ENCODE measurements at regions not wholly inside any gene's neighbourhood (a gene's known extent, or its start where the extent isn't known, plus 50 kb on each side); places are given as distances from the start of the nearest gene placed in this dataset.
A peak's percentile ranks its signal among the peaks of the same experiment; 100 is the strongest.
"Not testable (repeated sequence)": the region's sequence is repeated elsewhere in the genome, so short reads cannot be mapped to it uniquely, and the experiment has no call there.

- no peak for ATAC-seq
- no peak overlapping the region for H3K27ac Mint-ChIP-seq
- H3K9me3 Mint-ChIP-seq, result peaks cover 0 to 9% of the 10 kb centered on the region in 2 donors
- DNase-seq (ENCODE audit: low spot score in 2 of 2), result no peak
- H3K36me3 Mint-ChIP-seq, result peaks cover 0 to 21% of the 10 kb centered on the region in 2 donors
These were observed 346.9 kb downstream of the GADD45G start for GRCh38 chr9:89951675-89952074.

DNA sequence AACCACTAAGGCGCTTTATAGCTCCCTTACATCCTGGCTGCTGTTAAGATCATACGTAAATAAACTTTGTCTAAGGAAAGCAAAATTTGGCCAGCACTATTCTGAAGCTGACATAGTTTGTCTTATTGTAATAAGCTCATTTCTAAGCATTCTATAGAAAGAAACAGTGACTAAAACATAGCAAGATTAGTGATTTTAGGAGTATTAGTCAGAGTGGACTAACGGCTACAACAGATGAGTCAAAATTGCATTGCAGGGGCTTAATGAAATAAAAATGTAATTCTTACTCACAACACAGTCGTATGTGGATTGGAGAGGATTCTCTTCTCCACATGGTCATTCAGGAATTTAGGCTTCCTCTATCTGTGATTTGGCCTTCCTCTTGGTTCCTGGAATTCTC is 347.6 kb downstream of the GADD45G start:
- DNase-seq (ENCODE audit: low spot score in 2 of 2) (no peak), ATAC-seq (peak; percentile 76 to 85)
- peaks cover 0 to 21% of the 10 kb centered on the region in 2 donors for H3K36me3 Mint-ChIP-seq
- H3K27ac Mint-ChIP-seq, result peak overlapping the region; percentile 14 to 92
- peaks cover 0 to 9% of the 10 kb centered on the region in 2 donors for H3K9me3 Mint-ChIP-seq

GRCh38 chr9:89953263-89953662 is 348.5 kb downstream of the GADD45G start:
- H3K27ac Mint-ChIP-seq, result peak overlapping the region; percentile 14 to 92
- peak; percentile 13 to 49 for ATAC-seq
- H3K36me3 Mint-ChIP-seq, result peaks cover 0 to 14% of the 10 kb centered on the region in 2 donors

GRCh38 chr9:89953824-89954615 is 349.2 kb downstream of the GADD45G start:
- ATAC-seq, result no peak
- peaks cover 0 to 5% of the 10 kb centered on the region in 2 donors for H3K9me3 Mint-ChIP-seq
- peaks cover 0 to 11% of the 10 kb centered on the region in 2 donors for H3K36me3 Mint-ChIP-seq
- no peak for DNase-seq (ENCODE audit: low spot score in 2 of 2)
- H3K27ac Mint-ChIP-seq, result no peak overlapping the region

More at GRCh38 chr9:89953263-89953662, 348.5 kb downstream of the GADD45G start:
- not testable (repeated sequence) for H3K9me3 Mint-ChIP-seq; DNase-seq (ENCODE audit: low spot score in 2 of 2)

DNA sequence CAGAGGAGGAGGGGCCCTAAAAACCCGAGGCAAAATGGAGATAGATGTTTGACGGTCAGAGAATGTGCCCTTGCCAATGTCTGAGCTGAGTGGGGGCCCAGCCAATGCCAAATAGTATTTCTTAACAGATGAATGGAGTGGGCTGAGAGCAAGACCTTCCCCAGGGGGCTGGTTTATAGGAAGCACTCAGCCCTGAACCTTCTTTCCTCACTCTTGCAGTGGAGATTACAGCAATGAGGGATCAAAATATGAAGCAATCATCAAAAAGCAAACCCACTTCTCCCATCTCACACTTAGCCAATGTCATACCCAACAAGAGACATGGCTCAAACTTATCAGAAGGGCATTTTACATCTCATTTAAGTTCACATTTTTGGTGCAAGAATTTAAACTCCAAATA is 350.3 kb downstream of the GADD45G start:
- H3K27ac Mint-ChIP-seq, result no peak overlapping the region
- DNase-seq (ENCODE audit: low spot score in 2 of 2) (no peak), ATAC-seq (no peak)
- peaks cover 0 to 5% of the 10 kb centered on the region in 2 donors for H3K9me3 Mint-ChIP-seq
- H3K36me3 Mint-ChIP-seq, result peaks cover 0 to 11% of the 10 kb centered on the region in 2 donors

- Mint-ChIP-seq H3K27ac (no peak overlapping the region), H3K36me3 (peaks cover 0 to 11% of the 10 kb centered on the region in 2 donors), H3K9me3 (peaks cover 0 to 5% of the 10 kb centered on the region in 2 donors)
- DNase-seq (ENCODE audit: low spot score in 2 of 2), result no peak
- ATAC-seq, result no peak
These were observed 350.8 kb downstream of the GADD45G start for GRCh38 chr9:89955626-89956025.

DNA sequence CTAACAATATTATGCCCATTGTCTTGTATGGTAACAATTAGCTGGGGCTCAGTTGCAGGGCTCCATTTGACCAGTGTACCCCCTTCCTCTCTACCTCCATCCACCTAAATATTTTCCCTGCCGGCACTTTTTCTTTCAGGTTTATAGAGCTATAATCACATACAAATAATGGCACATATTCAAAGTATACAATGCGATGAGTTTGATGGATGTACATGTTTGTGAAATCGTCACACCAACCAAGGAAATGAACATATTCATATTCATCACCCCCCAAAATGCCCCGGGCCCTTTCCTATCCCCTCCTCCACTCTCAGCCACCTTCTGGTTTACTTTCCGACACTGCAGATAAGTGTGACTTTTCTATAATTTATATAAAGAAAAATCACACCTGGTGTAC is 351.5 kb downstream of the GADD45G start:
- H3K27ac Mint-ChIP-seq, result no peak overlapping the region
- H3K36me3 Mint-ChIP-seq, result peaks cover 0 to 11% of the 10 kb centered on the region in 2 donors
- ATAC-seq, result no peak
- H3K9me3 Mint-ChIP-seq, result peaks cover 0 to 5% of the 10 kb centered on the region in 2 donors
- no peak for DNase-seq (ENCODE audit: low spot score in 2 of 2)

DNA sequence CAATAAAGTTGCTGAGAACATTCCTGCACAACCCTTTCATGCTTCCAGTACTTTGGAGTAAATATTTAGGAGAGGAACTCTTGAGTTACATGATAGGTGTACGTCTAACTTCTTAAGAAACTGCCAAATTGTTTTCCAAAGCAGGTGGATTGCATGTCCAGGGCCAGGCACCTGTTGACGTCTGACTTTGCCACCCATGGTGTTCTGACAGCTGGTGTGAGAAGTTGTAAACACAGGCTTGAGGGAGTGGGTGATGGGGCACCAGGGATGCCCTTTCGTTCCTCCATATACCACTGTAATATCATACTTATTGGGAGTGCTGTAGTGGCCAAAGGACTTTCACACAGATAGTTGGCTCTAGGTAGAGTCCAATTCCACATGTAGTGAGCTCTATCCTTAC is 352.1 kb downstream of the GADD45G start:
- Mint-ChIP-seq H3K27ac (no peak overlapping the region), H3K36me3 (peaks cover 0 to 11% of the 10 kb centered on the region in 2 donors), H3K9me3 (peaks cover 0 to 5% of the 10 kb centered on the region in 2 donors)
- no peak for DNase-seq (ENCODE audit: low spot score in 2 of 2)
- no peak for ATAC-seq

DNA sequence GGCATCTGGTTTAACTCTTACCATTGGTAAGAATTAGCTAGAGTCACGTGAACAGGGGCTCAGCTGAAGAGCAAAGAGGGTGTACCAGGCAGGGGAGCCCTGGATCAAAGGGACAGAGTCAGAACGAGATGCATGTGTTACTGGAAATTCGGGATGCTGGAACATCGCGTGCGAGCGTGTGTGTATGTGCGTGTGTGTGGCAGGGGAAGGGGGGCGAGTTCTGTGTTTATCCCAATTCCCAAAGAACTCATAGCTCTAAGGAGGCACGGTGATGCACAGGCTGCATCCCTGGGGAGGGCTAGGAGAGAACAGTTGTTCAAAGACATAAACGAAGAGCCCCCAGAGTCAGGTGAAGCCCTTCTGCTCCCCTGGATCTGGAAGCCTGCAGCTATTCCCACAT is 353.3 kb downstream of the GADD45G start:
- H3K9me3 Mint-ChIP-seq, result no peaks in the 10 kb centered on the region

GRCh38 chr9:89961616-89962341 is 357.0 kb downstream of the GADD45G start:
- ATAC-seq (peak; percentile 89 to 91), DNase-seq (ENCODE audit: low spot score in 2 of 2) (peak in 1 of 2 donors; percentile 36)
- no peaks in the 10 kb centered on the region for H3K36me3 Mint-ChIP-seq
- H3K9me3 Mint-ChIP-seq, result peaks cover 0 to 5% of the 10 kb centered on the region in 2 donors
- peak overlapping the region; percentile 7 to 76 for H3K27ac Mint-ChIP-seq

More for the DNA sequence above, 353.3 kb downstream of the GADD45G start:
- Mint-ChIP-seq H3K27ac (no peak overlapping the region), H3K36me3 (peaks cover 0 to 3% of the 10 kb centered on the region in 2 donors)
- no peak for DNase-seq (ENCODE audit: low spot score in 2 of 2)
- ATAC-seq, result no peak

- ATAC-seq (no peak), DNase-seq (ENCODE audit: low spot score in 2 of 2) (no peak)
- H3K9me3 Mint-ChIP-seq, result peaks cover 0 to 5% of the 10 kb centered on the region in 2 donors
- no peaks in the 10 kb centered on the region for H3K36me3 Mint-ChIP-seq
- no peak overlapping the region for H3K27ac Mint-ChIP-seq
These were observed 358.5 kb downstream of the GADD45G start for GRCh38 chr9:89963280-89963679.

- Mint-ChIP-seq H3K36me3 (no peaks in the 10 kb centered on the region), H3K27ac (no peak overlapping the region), H3K9me3 (peaks cover 0 to 5% of the 10 kb centered on the region in 2 donors)
- ATAC-seq (no peak), DNase-seq (ENCODE audit: low spot score in 2 of 2) (no peak)
These were observed 362.7 kb downstream of the GADD45G start for GRCh38 chr9:89967527-89967926.

DNA sequence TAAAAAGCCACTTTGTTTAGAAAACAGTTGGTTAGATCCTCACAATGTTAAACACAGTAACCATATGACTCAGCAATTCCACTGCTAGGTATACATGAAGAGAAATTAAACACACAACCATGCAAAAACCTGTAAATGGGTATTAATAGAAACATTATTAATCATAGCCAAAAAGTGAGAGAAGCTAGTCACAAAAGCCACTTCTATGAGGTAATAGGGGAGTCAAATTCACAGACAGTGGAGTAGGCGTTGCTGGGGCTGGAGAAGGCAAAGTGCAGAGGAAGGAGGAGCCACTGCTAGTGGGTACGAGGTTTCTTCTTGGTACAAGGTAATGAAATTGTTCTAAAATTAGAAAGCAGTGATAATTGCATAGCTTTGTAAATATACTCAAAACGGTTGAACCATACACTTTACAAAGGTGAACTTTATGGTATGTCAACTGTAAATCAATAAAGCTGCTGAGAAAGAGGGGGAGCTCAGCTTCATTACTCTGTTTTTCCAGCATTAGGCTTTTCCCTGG is 364.4 kb downstream of the GADD45G start:
- H3K36me3 Mint-ChIP-seq, result no peaks in the 10 kb centered on the region
- H3K9me3 Mint-ChIP-seq, result peaks cover 0 to 4% of the 10 kb centered on the region in 2 donors
- ATAC-seq, result peak; percentile 46 to 93
- H3K27ac Mint-ChIP-seq, result peak overlapping the region; percentile 34 to 67
- no peak for DNase-seq (ENCODE audit: low spot score in 2 of 2)

- Mint-ChIP-seq H3K36me3 (no peaks in the 10 kb centered on the region), H3K9me3 (peaks cover 0 to 6% of the 10 kb centered on the region in 2 donors), H3K27ac (peak overlapping the region in 1 of 2 donors; percentile 67)
- ATAC-seq, result no peak
- DNase-seq (ENCODE audit: low spot score in 2 of 2), result no peak
These were observed 365.2 kb downstream of the GADD45G start for GRCh38 chr9:89969881-89970639.

DNA sequence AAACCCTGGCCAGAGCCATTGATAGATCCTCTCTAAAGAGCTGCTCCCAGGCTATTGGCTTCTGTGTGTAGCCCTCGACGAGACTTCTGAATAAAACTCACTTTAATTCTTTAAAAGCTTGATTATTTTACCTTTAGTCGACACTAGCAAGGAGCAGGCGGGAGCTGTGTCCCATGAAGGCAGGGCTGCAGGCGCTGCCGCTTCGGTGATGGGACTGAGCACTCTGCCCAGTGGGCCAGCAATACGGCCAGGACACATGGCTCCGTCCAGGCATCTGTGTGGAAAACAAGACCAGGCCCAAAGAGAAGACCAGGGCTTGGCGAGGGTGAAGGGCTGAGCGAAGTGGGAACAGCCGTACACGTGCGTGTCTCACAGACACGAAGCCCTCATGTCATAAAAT is 365.9 kb downstream of the GADD45G start:
- Mint-ChIP-seq H3K36me3 (no peaks in the 10 kb centered on the region), H3K9me3 (peaks cover 0 to 6% of the 10 kb centered on the region in 2 donors), H3K27ac (no peak overlapping the region)
- no peak for DNase-seq (ENCODE audit: low spot score in 2 of 2)
- no peak for ATAC-seq

GRCh38 chr9:89972535-89972934 is 367.7 kb downstream of the GADD45G start:
- Mint-ChIP-seq H3K9me3 (peaks cover 0 to 6% of the 10 kb centered on the region in 2 donors), H3K27ac (no peak overlapping the region), H3K36me3 (no peaks in the 10 kb centered on the region)
- DNase-seq (ENCODE audit: low spot score in 2 of 2), result no peak
- ATAC-seq, result peak in 1 of 2 donors; percentile 24

Data from activated naive CD4-positive, alpha-beta T cell treated with anti-CD3 and anti-CD28 coated beads, Interleukin-2, amount 50 U/mL, for 72 hours (primary cell).